ENCODE measurements at regions not wholly inside any gene's neighbourhood (a gene's known extent, or its start where the extent isn't known, plus 50 kb on each side); places are given as distances from the start of the nearest gene placed in this dataset.

- Histone ChIP-seq H2AFZ (ENCODE audit: insufficient read depth, low read depth, low read length, poor library complexity, severe bottlenecking) (no peak overlapping the region), H3K4me1 (ENCODE audit: control insufficient read depth in 2 of 2, insufficient read depth in 2 of 2, low read length in 2 of 2) (no peaks in the 10 kb centered on the region), H4K20me1 (ENCODE audit: control insufficient read depth, insufficient read depth, low read length, poor library complexity, severe bottlenecking) (no peaks in the 10 kb centered on the region), H3K9ac (ENCODE audit: low read length) (no peak overlapping the region), H3K27me3 (replicated peaks in 1 of 4; ENCODE audit: control extremely low read depth in 1 of 4, control insufficient read depth in 3 of 4, insufficient read depth in 4 of 4, low read length in 3 of 4) (no peaks in the 10 kb centered on the region), H3K4me3 (ENCODE audit: control extremely low read depth in 1 of 5, extremely low read depth in 1 of 5, insufficient read depth in 1 of 5, low read depth in 2 of 5, low read length in 4 of 5) (no peak overlapping the region), H3K9me3 (ENCODE audit: control extremely low read depth in 1 of 3, control insufficient read depth in 2 of 3, insufficient read depth in 1 of 3, low read length in 2 of 3) (no peaks in the 10 kb centered on the region), H3K79me2 (ENCODE audit: control insufficient read depth, insufficient read depth, low read length) (no peaks in the 10 kb centered on the region), H3K36me3 (replicated peaks in 1 of 2; ENCODE audit: control extremely low read depth in 1 of 2, control insufficient read depth in 1 of 2, extremely low read depth in 1 of 2, insufficient read depth in 2 of 2, low read length in 1 of 2) (no peaks in the 10 kb centered on the region), H3K4me2 (replicated peaks; ENCODE audit: low read depth, low read length, poor library complexity, severe bottlenecking) (no peak overlapping the region), H3K27ac (ENCODE audit: low read length in 2 of 2) (no peak overlapping the region)
- intact Hi-C loops (cut with micrococcal nuclease), result no loop called here
- POLR2A ChIA-PET, result no interaction called here
- peaks cover 29% of the 10 kb centered on the region for H3K27me3 Mint-ChIP-seq
- H3K4me3 Mint-ChIP-seq, result no peak overlapping the region
- no peaks in the 10 kb centered on the region for H3K9me3 Mint-ChIP-seq (ENCODE audit: insufficient read depth)
- TF ChIP-seq CTCF (IDR thresholded peaks at IDR 0.05), result no peak
- TF ChIP-seq EZH2 (IDR thresholded peaks at IDR 0.05; ENCODE audit: borderline replicate concordance, insufficient read depth, low read depth, low read length, poor library complexity, severe bottlenecking), result no peak
- ATAC-seq (ENCODE audit: low read depth) (no peak), DNase-seq (no peak)
- 100% methylated on average over 1 of the region's 2 CpGs for WGBS (ENCODE audit: insufficient coverage)
- H3K27ac Mint-ChIP-seq, result no peak overlapping the region
- CTCF ChIA-PET, result no interaction called here
- H3K4me1 Mint-ChIP-seq, result no peaks in the 10 kb centered on the region
Observed at GRCh38 chr12:97006585-97006984, 99.5 kb downstream of the NEDD1 start.

GRCh38 chr12:97016163-97016562 is 109.1 kb downstream of the NEDD1 start:
- Mint-ChIP-seq H3K4me1 (no peaks in the 10 kb centered on the region), H3K27me3 (peaks cover 10% of the 10 kb centered on the region), H3K27ac (no peak overlapping the region), H3K9me3 (ENCODE audit: insufficient read depth) (peaks cover 5% of the 10 kb centered on the region), H3K4me3 (no peak overlapping the region)
- H3K27ac ChIP-seq (ENCODE audit: low read length in 2 of 2), result no peak overlapping the region
- H2AFZ ChIP-seq (ENCODE audit: insufficient read depth, low read depth, low read length, poor library complexity, severe bottlenecking), result no peak overlapping the region
- H3K9ac ChIP-seq (ENCODE audit: low read length), result no peak overlapping the region
- ATAC-seq (ENCODE audit: low read depth) (no peak), DNase-seq (no peak)
- H3K4me2 ChIP-seq (replicated peaks; ENCODE audit: low read depth, low read length, poor library complexity, severe bottlenecking), result no peak overlapping the region
- intact Hi-C loops (cut with micrococcal nuclease), result no loop called here
- no CpG with 5 or more reads among the region's 1 CpG for WGBS (ENCODE audit: insufficient coverage)
- ChIA-PET POLR2A (no interaction called here), CTCF (no interaction called here)
- H3K4me1 ChIP-seq (ENCODE audit: control insufficient read depth in 2 of 2, insufficient read depth in 2 of 2, low read length in 2 of 2), result no peaks in the 10 kb centered on the region
- H3K9me3 ChIP-seq (ENCODE audit: control extremely low read depth in 1 of 3, control insufficient read depth in 2 of 3, insufficient read depth in 1 of 3, low read length in 2 of 3), result peaks cover 0 to 7% (median 0%) of the 10 kb centered on the region in 3 donors
- H3K27me3 ChIP-seq (replicated peaks in 1 of 4; ENCODE audit: control extremely low read depth in 1 of 4, control insufficient read depth in 3 of 4, insufficient read depth in 4 of 4, low read length in 3 of 4), result no peaks in the 10 kb centered on the region
- H3K36me3 ChIP-seq (replicated peaks in 1 of 2; ENCODE audit: control extremely low read depth in 1 of 2, control insufficient read depth in 1 of 2, extremely low read depth in 1 of 2, insufficient read depth in 2 of 2, low read length in 1 of 2), result no peaks in the 10 kb centered on the region
- TF ChIP-seq EZH2 (IDR thresholded peaks at IDR 0.05; ENCODE audit: borderline replicate concordance, insufficient read depth, low read depth, low read length, poor library complexity, severe bottlenecking) (no peak), CTCF (IDR thresholded peaks at IDR 0.05) (no peak)
- no peaks in the 10 kb centered on the region for H3K79me2 ChIP-seq (ENCODE audit: control insufficient read depth, insufficient read depth, low read length)
- no peaks in the 10 kb centered on the region for H4K20me1 ChIP-seq (ENCODE audit: control insufficient read depth, insufficient read depth, low read length, poor library complexity, severe bottlenecking)
- H3K4me3 ChIP-seq (ENCODE audit: control extremely low read depth in 1 of 5, extremely low read depth in 1 of 5, insufficient read depth in 1 of 5, low read depth in 2 of 5, low read length in 4 of 5), result no peak overlapping the region

Measured in B cell (primary cell).